ENCODE measurements at regions not wholly inside any gene's neighbourhood (a gene's known extent, or its start where the extent isn't known, plus 50 kb on each side); places are given as distances from the start of the nearest gene placed in this dataset.

DNA sequence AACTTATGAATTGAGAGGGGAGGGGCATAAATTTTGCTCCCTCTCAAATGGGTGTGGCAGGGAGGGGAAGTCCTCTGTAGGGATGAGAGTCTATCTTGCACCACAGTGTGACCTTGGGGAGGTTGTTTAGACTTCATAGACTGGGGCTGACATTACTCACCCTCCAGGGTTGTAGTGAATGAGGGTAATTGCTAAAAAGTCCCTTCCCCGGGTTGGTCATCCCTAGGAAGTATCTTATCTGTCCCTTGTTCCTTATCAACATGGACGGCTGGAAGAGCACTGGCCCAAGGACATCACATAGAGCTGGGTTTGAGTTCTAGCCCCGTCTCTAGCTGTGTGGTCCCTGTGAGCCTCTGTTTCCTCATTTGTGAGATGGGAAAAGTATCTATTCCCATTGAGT, 52.4 kb upstream of the SLC2A1 start:
- Mint-ChIP-seq H3K36me3 (ENCODE audit: insufficient read depth, unreplicated experiment) (no peaks in the 10 kb centered on the region), H3K9me3 (ENCODE audit: unreplicated experiment) (no peaks in the 10 kb centered on the region), H3K4me3 (ENCODE audit: unreplicated experiment) (no peak overlapping the region), H3K27ac (ENCODE audit: low read depth, unreplicated experiment) (no peak overlapping the region), H3K4me1 (ENCODE audit: insufficient read depth, unreplicated experiment) (peaks cover 15% of the 10 kb centered on the region), H3K27me3 (ENCODE audit: insufficient read depth, unreplicated experiment) (no peaks in the 10 kb centered on the region)
- TF ChIP-seq, protein P1, sequence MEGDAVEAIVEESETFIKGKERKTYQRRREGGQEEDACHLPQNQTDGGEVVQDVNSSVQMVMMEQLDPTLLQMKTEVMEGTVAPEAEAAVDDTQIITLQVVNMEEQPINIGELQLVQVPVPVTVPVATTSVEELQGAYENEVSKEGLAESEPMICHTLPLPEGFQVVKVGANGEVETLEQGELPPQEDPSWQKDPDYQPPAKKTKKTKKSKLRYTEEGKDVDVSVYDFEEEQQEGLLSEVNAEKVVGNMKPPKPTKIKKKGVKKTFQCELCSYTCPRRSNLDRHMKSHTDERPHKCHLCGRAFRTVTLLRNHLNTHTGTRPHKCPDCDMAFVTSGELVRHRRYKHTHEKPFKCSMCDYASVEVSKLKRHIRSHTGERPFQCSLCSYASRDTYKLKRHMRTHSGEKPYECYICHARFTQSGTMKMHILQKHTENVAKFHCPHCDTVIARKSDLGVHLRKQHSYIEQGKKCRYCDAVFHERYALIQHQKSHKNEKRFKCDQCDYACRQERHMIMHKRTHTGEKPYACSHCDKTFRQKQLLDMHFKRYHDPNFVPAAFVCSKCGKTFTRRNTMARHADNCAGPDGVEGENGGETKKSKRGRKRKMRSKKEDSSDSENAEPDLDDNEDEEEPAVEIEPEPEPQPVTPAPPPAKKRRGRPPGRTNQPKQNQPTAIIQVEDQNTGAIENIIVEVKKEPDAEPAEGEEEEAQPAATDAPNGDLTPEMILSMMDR (IDR thresholded peaks at IDR 0.05; ENCODE audit: unreplicated experiment): no peak
- ChIA-PET POLR2A (interaction anchor here (0.6 kb wide), 1 partner anchor 17 kb away, joined by 3 read pairs; no protein-coding TSS in a partner anchor), CTCF (interaction anchor here (0.6 kb wide), 1 partner anchor 539 kb away, joined by 4 read pairs; no protein-coding TSS in a partner anchor)
- intact Hi-C loops (cut with micrococcal nuclease): no loop called here
- no peak for DNase-seq (ENCODE audit: unreplicated experiment)
- BruUV-seq (replicated peaks): no TSS peak

DNA sequence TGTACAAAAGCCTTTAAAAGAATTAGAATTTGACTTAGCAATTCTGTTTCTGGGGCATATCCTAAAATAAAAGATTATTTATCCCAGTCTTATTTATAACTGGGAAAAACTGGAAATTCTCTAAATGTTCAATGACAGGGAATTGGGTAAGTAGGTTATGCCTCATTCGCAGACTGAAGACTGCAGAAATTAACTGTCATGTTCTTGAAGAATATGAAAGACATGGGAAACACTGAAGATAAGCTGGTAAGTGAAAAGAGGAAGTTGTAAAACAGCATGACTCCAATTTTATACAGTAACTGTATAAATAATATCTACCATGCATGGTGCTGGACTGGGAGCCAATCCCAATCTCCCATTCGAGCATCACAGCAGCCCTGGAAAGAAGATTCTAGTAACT, 50.6 kb upstream of the SLC2A1 start:
- BruUV-seq (replicated peaks): no TSS peak
- H3K27ac Mint-ChIP-seq (ENCODE audit: low read depth, unreplicated experiment): no peak overlapping the region

DNA sequence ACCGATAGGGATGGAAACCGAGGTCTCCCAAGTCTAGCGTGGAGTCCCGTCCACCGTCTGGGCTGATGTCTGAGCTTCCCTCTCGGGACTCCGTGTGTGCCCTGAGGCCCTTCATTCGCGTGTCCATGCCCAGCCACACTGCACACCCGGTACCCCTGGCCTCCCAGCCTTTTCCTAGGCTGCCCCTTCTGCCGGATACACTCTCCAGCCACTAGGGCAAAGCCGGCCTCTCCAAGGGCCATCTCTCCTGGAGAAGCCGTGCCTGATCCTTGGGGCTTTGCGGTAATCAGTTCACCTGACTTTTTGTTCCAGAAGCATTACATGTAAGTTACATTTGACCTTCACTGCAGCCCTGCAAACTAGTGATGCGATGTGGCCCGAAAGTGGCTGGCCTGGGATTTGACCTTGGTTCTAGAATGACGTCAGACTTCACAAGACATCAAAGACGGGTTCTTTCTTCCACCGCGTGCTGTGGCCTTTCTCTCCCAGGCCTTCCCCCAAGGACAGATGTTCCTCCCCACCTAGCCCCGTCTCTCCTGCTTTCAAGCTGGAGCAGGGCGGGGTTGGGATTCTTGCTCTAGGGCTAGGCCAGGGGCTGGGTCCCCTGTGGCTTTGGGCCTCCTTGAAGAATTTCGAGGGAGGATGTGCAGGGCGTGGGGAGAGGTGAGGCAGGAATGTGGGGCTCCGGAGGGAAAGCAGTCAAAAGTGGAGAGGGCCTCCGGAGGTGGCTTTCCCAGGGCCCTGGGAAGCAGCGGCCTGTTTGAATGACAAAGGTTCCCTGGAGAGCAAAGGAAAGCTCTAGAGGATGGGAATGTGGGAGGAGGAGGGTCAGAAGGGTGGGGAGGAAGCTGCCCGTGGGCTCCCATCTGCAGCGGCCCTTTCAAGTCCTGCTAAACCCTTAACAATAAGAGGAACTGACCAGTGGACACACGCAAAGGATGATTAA, 49.7 kb upstream of the SLC2A1 start:
- intact Hi-C loops (cut with micrococcal nuclease): no loop called here
- DNase-seq (ENCODE audit: unreplicated experiment): no peak
- H3K9me3 Mint-ChIP-seq (ENCODE audit: unreplicated experiment): no peaks in the 10 kb centered on the region
- no peak overlapping the region for H3K27ac Mint-ChIP-seq (ENCODE audit: low read depth, unreplicated experiment)
- H3K27me3 Mint-ChIP-seq (ENCODE audit: insufficient read depth, unreplicated experiment): no peaks in the 10 kb centered on the region
- no peaks in the 10 kb centered on the region for H3K36me3 Mint-ChIP-seq (ENCODE audit: insufficient read depth, unreplicated experiment)
- TF ChIP-seq, protein P1 (IDR thresholded peaks at IDR 0.05; ENCODE audit: unreplicated experiment): no peak
- no peak overlapping the region for H3K4me3 Mint-ChIP-seq (ENCODE audit: unreplicated experiment)
- CTCF ChIA-PET: interaction anchor here (0.7 kb wide), 1 partner anchor 524 kb away, joined by 3 read pairs; no protein-coding TSS in a partner anchor
- no TSS peak for BruUV-seq (replicated peaks)
- POLR2A ChIA-PET: no interaction called here
- peaks cover 5% of the 10 kb centered on the region for H3K4me1 Mint-ChIP-seq (ENCODE audit: insufficient read depth, unreplicated experiment)

More for the DNA sequence above, 50.6 kb upstream of the SLC2A1 start:
- intact Hi-C loops (cut with micrococcal nuclease): no loop called here
- DNase-seq (ENCODE audit: unreplicated experiment): no peak
- H3K9me3 Mint-ChIP-seq (ENCODE audit: unreplicated experiment): no peaks in the 10 kb centered on the region
- peaks cover 5% of the 10 kb centered on the region for H3K4me1 Mint-ChIP-seq (ENCODE audit: insufficient read depth, unreplicated experiment)
- no peaks in the 10 kb centered on the region for H3K27me3 Mint-ChIP-seq (ENCODE audit: insufficient read depth, unreplicated experiment)
- TF ChIP-seq, protein P1 (IDR thresholded peaks at IDR 0.05; ENCODE audit: unreplicated experiment): no peak
- ChIA-PET CTCF (no interaction called here), POLR2A (no interaction called here)
- H3K4me3 Mint-ChIP-seq (ENCODE audit: unreplicated experiment): no peak overlapping the region
- H3K36me3 Mint-ChIP-seq (ENCODE audit: insufficient read depth, unreplicated experiment): no peaks in the 10 kb centered on the region
